HCT116 (cell line): ENCODE measurements at regions not wholly inside any gene's neighbourhood (a gene's known extent, or its start where the extent isn't known, plus 50 kb on each side); places are given as distances from the start of the nearest gene placed in this dataset.

Experiments used
- ATAC-seq: fragments of 200-7000 bp; cut with Tn5 transposase; 2 replicates; pipeline ENCODE4 v1.9.1; 2020; ENCODE audit warnings: mild to moderate bottlenecking, moderate library complexity
- BruUV-seq: library from RNA; stranded (reverse); fragments of 400-500 nt; replicated peaks from 2 replicates; lab custom pipeline; 2021; lab: Mats Ljungman, UMichigan
- CTCF ChIA-PET: fragments of 300-600 bp; sonication (Branson Sonifier 250); formaldehyde crosslinking; loops from one replicate; lab custom pipeline; 2021; ENCODE audit warnings: antibody characterized with exemption; lab: Charles Lee
- POLR2A ChIA-PET: fragments of 300-600, 350-600 bp; sonication (Branson Sonifier 250); formaldehyde crosslinking; loops from one replicate; lab custom pipeline; 2021; ENCODE audit warnings: antibody characterized with exemption; lab: Charles Lee
- RAD21 ChIA-PET, 2 experiments: fragments of 300-600 bp; sonication (Branson Sonifier 250); formaldehyde crosslinking; loops; one replicate each; lab custom pipeline; 2023; ENCODE audit warnings: low total read pairs in 2 of 2; ENCODE audit not compliant: uncharacterized antibody in 2 of 2, unreplicated experiment in 2 of 2, low non-redundant PET in 1 of 2; lab: Charles Lee
- DNase-seq: peaks from one replicate; pipeline ENCODE4 v3.0.0-alpha.2; 2010; ENCODE audit warnings: low read depth, low spot score
- H2AFZ ChIP-seq: fragments of 200-600 bp; shearing (Covaris generic), sonication (generic); 2 replicates; pipeline ENCODE4 v1.6.1; 2017; ENCODE audit warnings: low read depth, mixed run types, mixed read lengths, antibody characterized with exemption, low read length; ENCODE audit not compliant: poor library complexity, severe bottlenecking
- H3K27ac ChIP-seq: 2 replicates; pipeline ENCODE4 v1.5.1; 2012; ENCODE audit warnings: low read depth, low read length
- H3K27me3 ChIP-seq: fragments of 200-600 bp; sonication (generic); 2 replicates; pipeline ENCODE4 v1.6.1; 2016; ENCODE audit warnings: mixed run types, low read length, mixed read lengths; ENCODE audit not compliant: insufficient read depth
- H3K36me3 ChIP-seq, 2 experiments: fragments of 200-500 bp in 1 of 2; fragments of 200-600 bp in 1 of 2; sonication (Bioruptor generic) in 1 of 2; sonication (generic) in 1 of 2; 2 replicates each; pipeline versions ENCODE4 v1.5.1 to v1.6.1; 2014 to 2016; ENCODE audit warnings: low read length in 2 of 2, inconsistent platforms in 1 of 2, mixed read lengths in 1 of 2, mixed run types in 1 of 2; ENCODE audit not compliant: insufficient read depth in 2 of 2, control insufficient read depth in 1 of 2
- H3K4me1 ChIP-seq, 2 experiments: fragments of 200-600 bp in 1 of 2; sonication (generic) in 1 of 2; 2 replicates each; pipeline versions ENCODE4 v1.5.1 to v1.6.1; 2012 to 2017; ENCODE audit warnings: low read length in 2 of 2, inconsistent platforms in 1 of 2, mild to moderate bottlenecking in 1 of 2, mixed read lengths in 1 of 2, mixed run types in 1 of 2, moderate library complexity in 1 of 2; ENCODE audit not compliant: insufficient read depth in 2 of 2, control insufficient read depth in 1 of 2
- H3K4me2 ChIP-seq: fragments of 200-600 bp; sonication (generic); 2 replicates; pipeline ENCODE4 v1.6.1; 2017; ENCODE audit warnings: mixed run types, low read length, mixed read lengths
- H3K4me3 ChIP-seq, 2 experiments: fragments of 200-600 bp in 1 of 2; sonication (generic) in 1 of 2; replicated peaks in 1 of 2; 2 replicates each; pipeline ENCODE4 v1.5.1; 2011 to 2016; ENCODE audit warnings: low read length in 2 of 2, control low read depth in 1 of 2, low read depth in 1 of 2, mild to moderate bottlenecking in 1 of 2, mixed read lengths in 1 of 2, mixed run types in 1 of 2
- H3K79me2 ChIP-seq: fragments of 200-600 bp; sonication (generic); 2 replicates; pipeline ENCODE4 v1.6.1; 2017; ENCODE audit warnings: mild to moderate bottlenecking, mixed run types, low read length, moderate library complexity, mixed read lengths; ENCODE audit not compliant: insufficient read depth
- H3K9ac ChIP-seq: fragments of 200-600 bp; sonication (generic); 2 replicates; pipeline ENCODE4 v1.6.1; 2016; ENCODE audit warnings: low read length, mixed read lengths
- H3K9me2 ChIP-seq: fragments of 200-600 bp; sonication (generic), shearing (Covaris generic); 2 replicates; pipeline ENCODE4 v1.6.1; 2017; ENCODE audit warnings: mixed run types, mild to moderate bottlenecking, moderate library complexity; ENCODE audit not compliant: insufficient read depth
- H3K9me3 ChIP-seq, 2 experiments: fragments of 200-500 bp in 1 of 2; fragments of 200-600 bp in 1 of 2; sonication (Bioruptor generic) in 1 of 2; sonication (generic) in 1 of 2; 2 replicates each; pipeline ENCODE4 v1.6.1; 2014 to 2017; ENCODE audit warnings: low read length in 2 of 2, mixed read lengths in 2 of 2, inconsistent platforms in 1 of 2, low read depth in 1 of 2, mild to moderate bottlenecking in 1 of 2, mixed run types in 1 of 2, moderate library complexity in 1 of 2; ENCODE audit not compliant: control insufficient read depth in 1 of 2, insufficient read depth in 1 of 2
- H4K20me1 ChIP-seq: fragments of 200-600 bp; sonication (generic), shearing (Covaris generic); 2 replicates; pipeline ENCODE4 v1.6.1; 2017; ENCODE audit warnings: mixed run types, mild to moderate bottlenecking, moderate library complexity; ENCODE audit not compliant: insufficient read depth
- CEBPB ChIP-seq: IDR thresholded peaks from 2 replicates; pipeline ENCODE4 v1.6.1; 2012; ENCODE audit warnings: low read depth
- ELF1 ChIP-seq: IDR thresholded peaks from 2 replicates; pipeline ENCODE4 v1.6.1; 2012; ENCODE audit warnings: low read depth, borderline replicate concordance
- EZH2 ChIP-seq: fragments of 200-600 bp; sonication (generic); IDR thresholded peaks from 2 replicates; pipeline ENCODE4 v1.6.1; 2017; ENCODE audit warnings: antibody characterized with exemption, mixed run types
- JUND ChIP-seq: IDR thresholded peaks from 2 replicates; pipeline ENCODE4 v1.6.1; 2012
- MAX ChIP-seq: IDR thresholded peaks from 2 replicates; pipeline ENCODE4 v1.6.1; 2012
- POLR2AphosphoS5 ChIP-seq: IDR thresholded peaks from 2 replicates; pipeline ENCODE4 v1.6.1; 2011; ENCODE audit warnings: mild to moderate bottlenecking, low read depth, low read length, moderate library complexity
- RAD21 ChIP-seq: IDR thresholded peaks from 2 replicates; pipeline ENCODE4 v1.6.1; 2012; ENCODE audit warnings: low read depth, mild to moderate bottlenecking
- SIN3A ChIP-seq: IDR thresholded peaks from 2 replicates; pipeline ENCODE4 v1.6.1; 2012; ENCODE audit warnings: low read depth
- TCF7L2 ChIP-seq: IDR thresholded peaks from 2 replicates; pipeline ENCODE4 v1.7.0; 2011; ENCODE audit warnings: borderline replicate concordance, inconsistent platforms; ENCODE audit not compliant: insufficient read depth, insufficient read length; ENCODE audit errors: extremely low read depth
- YY1 ChIP-seq: IDR thresholded peaks from 2 replicates; pipeline ENCODE4 v1.6.1; 2011; ENCODE audit warnings: low read length, low read depth, moderate library complexity, mild to moderate bottlenecking; ENCODE audit not compliant: insufficient replicate concordance; ENCODE audit errors: extremely low read depth
- ZFX ChIP-seq: fragments of 450-650 bp; IDR thresholded peaks from 2 replicates; pipeline ENCODE4 v1.6.1; 2017
- intact Hi-C: fragments of 100-400 bp; cut with micrococcal nuclease; formaldehyde crosslinking; loops from 2 replicates; pipeline ENCODE4 v1.10.0; 2022
- TF ChIP-seq, protein P1 (sequence below): IDR thresholded peaks from 2 replicates; pipeline ENCODE4 v1.6.1; 2011; ENCODE audit warnings: mild to moderate bottlenecking, low read length, moderate library complexity; ENCODE audit not compliant: insufficient replicate concordance; ENCODE audit errors: extremely low read depth
- TF ChIP-seq, protein P2 (sequence below): IDR thresholded peaks from 2 replicates; pipeline ENCODE4 v1.6.1; 2012

GRCh38 chr2:137812517-137812916 lies 151.8 kb upstream of the HNMT start:
- Histone ChIP-seq H3K9ac (no peak overlapping the region), H3K27me3 (peaks cover 34% of the 10 kb centered on the region), H3K9me2 (no peaks in the 10 kb centered on the region), H3K9me3 (no peaks in the 10 kb centered on the region), H3K36me3 (no peaks in the 10 kb centered on the region), H3K4me3 (no peak overlapping the region), H4K20me1 (no peaks in the 10 kb centered on the region), H2AFZ (no peak overlapping the region), H3K4me2 (no peak overlapping the region), H3K27ac (no peak overlapping the region), H3K4me1 (no peaks in the 10 kb centered on the region)
- ChIA-PET RAD21 (no interaction called here), CTCF (no interaction called here), POLR2A (no interaction called here)
- BruUV-seq = no TSS peak
- ATAC-seq (no peak), DNase-seq (no peak)
- no peak for TF ChIP-seq RAD21
- TF ChIP-seq, all 23 proteins: peak for 0
- intact Hi-C loops = no loop called here
- no peaks in the 10 kb centered on the region for H3K79me2 ChIP-seq

DNA sequence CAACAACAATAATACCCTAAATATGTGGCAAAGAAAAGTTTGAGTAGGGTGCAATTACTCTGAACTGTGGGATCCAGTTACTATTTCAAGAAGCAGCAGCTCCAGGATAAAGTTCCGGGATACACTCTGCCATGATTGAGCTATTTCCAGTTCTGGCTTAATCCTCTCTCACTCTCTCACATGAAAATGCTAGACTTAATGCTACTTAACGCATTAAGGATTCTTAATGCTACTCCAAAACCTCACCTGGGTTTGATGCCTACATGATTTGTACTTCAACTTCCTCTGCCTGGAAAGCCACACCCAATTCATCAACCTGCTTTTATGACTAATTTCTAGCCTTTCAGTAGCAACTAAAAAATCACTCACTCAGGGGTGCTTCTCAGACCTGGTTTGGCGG lies 151.1 kb upstream of the HNMT start:
- no peak overlapping the region for H3K9ac ChIP-seq
- CTCF ChIA-PET = no interaction called here
- no peaks in the 10 kb centered on the region for H3K9me2 ChIP-seq
- intact Hi-C loops = no loop called here
- peaks cover 34% of the 10 kb centered on the region for H3K27me3 ChIP-seq
- no peak for DNase-seq
- RAD21 ChIA-PET = no interaction called here
- TF ChIP-seq CEBPB (no peak), JUND (no peak), MAX (no peak), ZFX (no peak), EZH2 (no peak), TCF7L2 (no peak), POLR2AphosphoS5 (no peak), SIN3A (no peak), ELF1 (no peak), YY1 (no peak), RAD21 (no peak)
- TF ChIP-seq, protein P1, sequence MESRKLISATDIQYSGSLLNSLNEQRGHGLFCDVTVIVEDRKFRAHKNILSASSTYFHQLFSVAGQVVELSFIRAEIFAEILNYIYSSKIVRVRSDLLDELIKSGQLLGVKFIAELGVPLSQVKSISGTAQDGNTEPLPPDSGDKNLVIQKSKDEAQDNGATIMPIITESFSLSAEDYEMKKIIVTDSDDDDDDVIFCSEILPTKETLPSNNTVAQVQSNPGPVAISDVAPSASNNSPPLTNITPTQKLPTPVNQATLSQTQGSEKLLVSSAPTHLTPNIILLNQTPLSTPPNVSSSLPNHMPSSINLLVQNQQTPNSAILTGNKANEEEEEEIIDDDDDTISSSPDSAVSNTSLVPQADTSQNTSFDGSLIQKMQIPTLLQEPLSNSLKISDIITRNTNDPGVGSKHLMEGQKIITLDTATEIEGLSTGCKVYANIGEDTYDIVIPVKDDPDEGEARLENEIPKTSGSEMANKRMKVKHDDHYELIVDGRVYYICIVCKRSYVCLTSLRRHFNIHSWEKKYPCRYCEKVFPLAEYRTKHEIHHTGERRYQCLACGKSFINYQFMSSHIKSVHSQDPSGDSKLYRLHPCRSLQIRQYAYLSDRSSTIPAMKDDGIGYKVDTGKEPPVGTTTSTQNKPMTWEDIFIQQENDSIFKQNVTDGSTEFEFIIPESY = no peak
- TF ChIP-seq, protein P2, sequence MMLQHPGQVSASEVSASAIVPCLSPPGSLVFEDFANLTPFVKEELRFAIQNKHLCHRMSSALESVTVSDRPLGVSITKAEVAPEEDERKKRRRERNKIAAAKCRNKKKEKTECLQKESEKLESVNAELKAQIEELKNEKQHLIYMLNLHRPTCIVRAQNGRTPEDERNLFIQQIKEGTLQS = no peak
- no peak overlapping the region for H3K4me3 ChIP-seq
- H3K36me3 ChIP-seq = no peaks in the 10 kb centered on the region
- POLR2A ChIA-PET = no interaction called here
- no peaks in the 10 kb centered on the region for H4K20me1 ChIP-seq
- BruUV-seq = no TSS peak
- H3K4me1 ChIP-seq = no peaks in the 10 kb centered on the region
- H3K9me3 ChIP-seq = no peaks in the 10 kb centered on the region
- H3K4me2 ChIP-seq = no peak overlapping the region
- no peak overlapping the region for H2AFZ ChIP-seq
- ATAC-seq = no peak
- H3K79me2 ChIP-seq = no peaks in the 10 kb centered on the region
- H3K27ac ChIP-seq = no peak overlapping the region
